ENCODE measurements at regions not wholly inside any gene's neighbourhood (a gene's known extent, or its start where the extent isn't known, plus 50 kb on each side); places are given as distances from the start of the nearest gene placed in this dataset.

GRCh38 chr10:110356628-110357245 is 52.0 kb upstream of the SMNDC1 start:
- no peak for TF ChIP-seq POLR2A (IDR thresholded peaks at IDR 0.05)
- TF ChIP-seq CTCF (IDR thresholded peaks at IDR 0.05) = no peak
